Activated B cell treated with CpG ODN at 0.5 μM for 24 hours (primary cell): ENCODE measurements at regions not wholly inside any gene's neighbourhood (a gene's known extent, or its start where the extent isn't known, plus 50 kb on each side); places are given as distances from the start of the nearest gene placed in this dataset.

ENCODE experiments used
- ATAC-seq: fragments of 200-7000 bp; cut with Tn5 transposase; one replicate; pipeline ENCODE4 v1.10.0; 2021; ENCODE audit warnings: low read depth, mild to moderate bottlenecking, moderate library complexity
- CTCF ChIA-PET: fragments of 350-600 bp; sonication (Branson Sonifier 250); formaldehyde crosslinking; loops from one replicate; lab custom pipeline; 2021; ENCODE audit warnings: antibody characterized with exemption; lab: Charles Lee
- POLR2A ChIA-PET: fragments of 350-600 bp; sonication (Branson Sonifier 250); formaldehyde crosslinking; loops from one replicate; lab custom pipeline; 2021; ENCODE audit warnings: antibody characterized with exemption; lab: Charles Lee
- DNase-seq: peaks from one replicate; pipeline ENCODE4 v3.0.0; 2022
- H3K27ac Mint-ChIP-seq: one replicate; pipeline ENCODE4 v1.8.0; 2020; ENCODE audit warnings: mixed read lengths
- H3K27me3 Mint-ChIP-seq: one replicate; pipeline ENCODE4 v1.8.0; 2021; ENCODE audit warnings: mixed read lengths
- H3K36me3 Mint-ChIP-seq: one replicate; pipeline ENCODE4 v1.8.0; 2021; ENCODE audit warnings: low read depth, mixed read lengths
- H3K4me1 Mint-ChIP-seq: one replicate; pipeline ENCODE4 v1.8.0; 2021; ENCODE audit warnings: mixed read lengths
- H3K4me3 Mint-ChIP-seq: one replicate; pipeline ENCODE4 v1.8.0; 2020; ENCODE audit warnings: mild to moderate bottlenecking, mixed read lengths
- H3K9me3 Mint-ChIP-seq: one replicate; pipeline ENCODE4 v1.8.0; 2020; ENCODE audit warnings: mixed read lengths
- CTCF ChIP-seq: fragments of 200-600 bp; IDR thresholded peaks from one replicate; pipeline ENCODE4 v1.8.0; 2022; ENCODE audit warnings: antibody characterized with exemption, mild to moderate bottlenecking
- intact Hi-C: fragments of 100-400 bp; cut with micrococcal nuclease; formaldehyde crosslinking; loops from one replicate; pipeline ENCODE4 v1.15.1; 2024

DNA sequence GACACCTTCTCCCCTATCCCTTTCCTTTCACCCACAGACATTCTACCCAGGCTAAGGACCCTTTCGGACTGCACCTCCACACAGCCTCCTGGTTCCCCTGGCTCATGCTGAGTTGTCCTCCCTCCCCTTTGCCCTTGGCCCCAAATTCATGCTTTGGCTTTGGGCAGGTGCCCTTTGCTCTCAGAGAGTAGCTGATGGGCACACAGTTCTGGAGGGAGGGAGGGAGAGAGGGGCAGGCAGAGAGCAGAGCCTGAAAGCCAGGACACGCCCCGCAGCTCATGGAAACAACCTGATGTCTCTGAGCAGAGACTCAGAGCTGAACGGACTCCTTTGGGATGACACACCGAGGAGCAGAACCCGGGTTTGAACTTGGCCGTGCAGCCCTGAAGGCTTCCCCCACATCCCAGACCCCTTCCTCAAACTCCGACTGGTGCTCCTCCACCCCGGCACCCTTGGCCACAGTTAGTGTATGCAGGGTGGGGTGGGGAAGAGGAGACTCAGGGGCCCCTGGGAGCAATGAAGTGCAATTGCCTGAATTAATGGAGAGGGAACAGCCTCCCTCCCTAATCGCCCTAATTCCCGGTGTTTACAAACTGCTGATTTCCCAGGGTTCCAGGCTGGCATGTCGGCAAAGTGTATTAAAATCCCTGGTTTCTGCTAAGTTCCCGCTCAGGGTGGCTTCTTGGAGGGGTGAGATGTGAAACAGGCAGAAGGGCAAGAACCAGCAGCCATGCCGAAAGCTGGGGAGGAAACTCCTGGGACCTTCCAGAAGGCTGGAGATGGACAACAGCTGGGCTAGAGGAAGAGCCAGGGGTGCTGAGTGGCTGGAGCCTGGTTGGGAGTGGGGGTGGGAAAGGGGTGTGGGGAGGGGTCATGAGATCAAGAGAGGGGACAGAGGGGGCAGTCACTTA lies 71.2 kb upstream of the SHISAL1 start:
- CTCF ChIA-PET = no interaction called here
- H3K4me3 Mint-ChIP-seq = no peak overlapping the region
- H3K4me1 Mint-ChIP-seq = no peaks in the 10 kb centered on the region
- H3K9me3 Mint-ChIP-seq = no peaks in the 10 kb centered on the region
- no peak for TF ChIP-seq CTCF
- DNase-seq (no peak), ATAC-seq (no peak)
- H3K27me3 Mint-ChIP-seq = peaks cover 32% of the 10 kb centered on the region
- intact Hi-C loops = no loop called here
- H3K36me3 Mint-ChIP-seq = no peaks in the 10 kb centered on the region
- POLR2A ChIA-PET = no interaction called here
- H3K27ac Mint-ChIP-seq = no peak overlapping the region

- ChIA-PET CTCF (no interaction called here), POLR2A (no interaction called here)
- H3K36me3 Mint-ChIP-seq = no peaks in the 10 kb centered on the region
- no peak overlapping the region for H3K4me3 Mint-ChIP-seq
- no peak for DNase-seq
- ATAC-seq = no peak
- H3K27me3 Mint-ChIP-seq = peaks cover 25% of the 10 kb centered on the region
- no peaks in the 10 kb centered on the region for H3K4me1 Mint-ChIP-seq
- no peak overlapping the region for H3K27ac Mint-ChIP-seq
- H3K9me3 Mint-ChIP-seq = peaks cover under 1% of the 10 kb centered on the region
- intact Hi-C loops = no loop called here
- TF ChIP-seq CTCF = no peak
Measured at GRCh38 chr22:44383064-44383575, 70.4 kb upstream of the SHISAL1 start.

DNA sequence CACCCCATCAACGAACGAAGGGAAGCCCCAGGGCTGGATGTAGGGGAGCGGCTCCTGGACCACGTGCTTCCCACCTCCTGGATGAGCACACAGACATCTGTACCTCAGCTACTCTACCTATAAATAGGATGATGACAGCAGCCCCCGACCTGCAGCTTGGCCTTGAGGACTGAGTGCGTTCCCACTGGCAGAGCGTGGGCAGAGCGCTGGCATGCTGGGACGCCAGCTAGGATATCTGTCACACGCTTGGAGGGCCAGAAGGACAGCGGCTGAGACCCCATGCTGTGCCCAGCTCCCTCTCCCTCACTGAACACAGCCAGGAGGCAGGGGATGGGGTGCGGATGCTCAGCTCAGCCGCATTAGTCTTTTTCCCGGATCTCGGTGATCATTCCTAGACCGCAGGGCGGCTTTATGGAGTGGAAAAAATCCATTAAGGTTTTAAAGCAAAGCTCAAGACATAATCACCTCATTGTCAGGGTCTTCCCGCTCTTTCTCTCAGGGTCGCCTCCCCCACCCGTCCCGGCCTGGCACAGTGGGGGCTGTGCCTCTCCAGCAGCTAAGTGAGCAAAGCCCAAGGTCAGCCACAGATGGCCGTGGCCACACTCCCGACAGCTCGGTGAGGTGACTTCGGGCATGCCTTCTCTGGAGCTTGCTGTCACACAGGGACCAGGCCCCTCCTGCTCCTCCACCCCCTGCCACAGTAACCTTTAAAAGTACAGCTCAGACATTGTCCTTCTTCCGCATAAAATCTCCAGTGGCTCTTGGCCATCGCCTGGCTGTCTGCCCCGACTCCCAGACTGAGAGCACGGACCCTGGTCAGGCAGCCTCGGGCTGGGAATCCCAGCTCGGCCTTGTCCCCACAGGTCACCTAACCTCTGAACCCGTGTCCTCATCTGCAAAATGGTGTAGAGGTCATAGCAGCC lies 69.6 kb upstream of the SHISAL1 start:
- CTCF ChIA-PET = no interaction called here
- intact Hi-C loops = no loop called here
- DNase-seq (no peak), ATAC-seq (no peak)
- H3K27ac Mint-ChIP-seq = no peak overlapping the region
- no peak overlapping the region for H3K4me3 Mint-ChIP-seq
- no peaks in the 10 kb centered on the region for H3K4me1 Mint-ChIP-seq
- POLR2A ChIA-PET = no interaction called here
- H3K9me3 Mint-ChIP-seq = peaks cover 4% of the 10 kb centered on the region
- no peak for TF ChIP-seq CTCF
- H3K36me3 Mint-ChIP-seq = no peaks in the 10 kb centered on the region
- H3K27me3 Mint-ChIP-seq = peaks cover 22% of the 10 kb centered on the region

- Mint-ChIP-seq H3K27me3 (peaks cover 15% of the 10 kb centered on the region), H3K4me1 (no peaks in the 10 kb centered on the region), H3K27ac (no peak overlapping the region), H3K4me3 (no peak overlapping the region), H3K9me3 (peaks cover 5% of the 10 kb centered on the region), H3K36me3 (no peaks in the 10 kb centered on the region)
- no peak for DNase-seq
- ChIA-PET CTCF (no interaction called here), POLR2A (no interaction called here)
- no peak for ATAC-seq
- no peak for TF ChIP-seq CTCF
- intact Hi-C loops = no loop called here
Measured at GRCh38 chr22:44381761-44382115, 69.0 kb upstream of the SHISAL1 start.
